K562 (cell line): ENCODE measurements at regions not wholly inside any gene's neighbourhood (a gene's known extent, or its start where the extent isn't known, plus 50 kb on each side); places are given as distances from the start of the nearest gene placed in this dataset.

ENCODE experiments used
- ARNT ChIP-seq, 2 experiments: fragments of 450-650 bp; IDR thresholded peaks; 2 replicates each; pipeline ENCODE4 v1.6.1; 2016; ENCODE audit warnings: mild to moderate bottlenecking in 1 of 2
- BRD4 ChIP-seq: fragments of 200-600 bp; sonication (generic); IDR thresholded peaks from 2 replicates; pipeline ENCODE4 v1.6.1; 2017; ENCODE audit warnings: inconsistent platforms
- CHD2 ChIP-seq: IDR thresholded peaks from 2 replicates; pipeline ENCODE4 v1.6.1; 2011; ENCODE audit warnings: low read depth, low read length
- CTCF ChIP-seq, 3 experiments: IDR thresholded peaks in 2 of 3; conservative IDR thresholded peaks in 1 of 3; 2 replicates each; pipeline ENCODE4 v1.5.1; 2011 to 2012; ENCODE audit warnings: low read length in 3 of 3, mild to moderate bottlenecking in 3 of 3, control low read depth in 2 of 3, improper control_type of control experiment in 1 of 3, inconsistent platforms in 1 of 3, low read depth in 1 of 3, mixed read lengths in 1 of 3, moderate library complexity in 1 of 3; ENCODE audit not compliant: insufficient read depth in 2 of 3
- EGR1 ChIP-seq: fragments of 450-650 bp; conservative IDR thresholded peaks from 2 replicates; pipeline ENCODE4 v1.6.1; 2017; ENCODE audit warnings: mild to moderate bottlenecking
- EHMT2 ChIP-seq: fragments of 450-650 bp; IDR thresholded peaks from 2 replicates; pipeline ENCODE4 v1.6.1; 2018; ENCODE audit warnings: antibody characterized with exemption
- FOS ChIP-seq: IDR thresholded peaks from 3 replicates; pipeline ENCODE4 v1.6.1; 2011; ENCODE audit not compliant: insufficient read length; ENCODE audit errors: extremely low read depth
- KDM2B ChIP-seq: fragments of 250-450 bp; sonication (Bioruptor Pico); IDR thresholded peaks from 2 replicates; pipeline ENCODE4 v1.8.0; 2021; ENCODE audit warnings: mild to moderate bottlenecking, moderate library complexity
- POLR2AphosphoS5 ChIP-seq: IDR thresholded peaks from 2 replicates; pipeline ENCODE4 v1.6.1; 2011; ENCODE audit warnings: mild to moderate bottlenecking, low read depth, low read length, moderate library complexity; ENCODE audit not compliant: control insufficient read depth, insufficient read depth
- RBBP5 ChIP-seq: fragments of 200-600 bp; sonication (generic); IDR thresholded peaks from 2 replicates; pipeline ENCODE4 v1.6.1; 2012; ENCODE audit warnings: borderline replicate concordance, mild to moderate bottlenecking, low read length, control low read depth, inconsistent platforms; ENCODE audit not compliant: insufficient read depth, poor library complexity, severe bottlenecking
- REST ChIP-seq, 2 experiments: fragments of 450-650 bp; formaldehyde crosslinking in 1 of 2; IDR thresholded peaks; 2 replicates each; pipeline versions ENCODE4 v1.4.0 to v1.6.1; 2014 to 2020; ENCODE audit warnings: mild to moderate bottlenecking in 2 of 2, borderline replicate concordance in 1 of 2, low read depth in 1 of 2
- TAF1 ChIP-seq: IDR thresholded peaks from 2 replicates; pipeline ENCODE4 v1.6.1; 2011; ENCODE audit warnings: mild to moderate bottlenecking, low read length, moderate library complexity; ENCODE audit not compliant: insufficient read depth, control insufficient read depth, severe bottlenecking; ENCODE audit errors: extremely low read depth
- ZBTB12 ChIP-seq: fragments of 250-450 bp; sonication (Bioruptor Pico); IDR thresholded peaks from 2 replicates; pipeline ENCODE4 v1.4.0; 2020
- ZC3H8 ChIP-seq: fragments of 450-650 bp; IDR thresholded peaks from 2 replicates; pipeline ENCODE4 v1.6.1; 2017

GRCh38 chr2:235305678-235306077 is 188.2 kb upstream of the AGAP1 start:
- no peak for TF ChIP-seq RBBP5
- no peak for TF ChIP-seq BRD4
- no peak for TF ChIP-seq TAF1
- TF ChIP-seq ZBTB12 (CRISPR knock-in tag): no peak
- no peak for TF ChIP-seq REST (IDR thresholded peaks at IDR 0.05; ENCODE audit: borderline replicate concordance)
- no peak for TF ChIP-seq REST (CRISPR knock-in tag; IDR thresholded peaks at IDR 0.05; ENCODE audit: low read depth)
- no peak for TF ChIP-seq KDM2B (CRISPR knock-in tag)
- TF ChIP-seq EGR1: no peak
- no peak for TF ChIP-seq ZC3H8
- no peak for TF ChIP-seq CHD2
- TF ChIP-seq ARNT (IDR thresholded peaks at IDR 0.05): no peak
- TF ChIP-seq POLR2AphosphoS5: no peak
- no peak for TF ChIP-seq CTCF (IDR thresholded peaks at IDR 0.05 in 2 of 3, conservative IDR thresholded peaks at IDR 0.05 in 1 of 3; ENCODE audit: insufficient read depth in 2 of 3, low read depth in 1 of 3, low read length in 3 of 3)
- no peak for TF ChIP-seq FOS
- TF ChIP-seq EHMT2: no peak
